ENCODE measurements at regions not wholly inside any gene's neighbourhood (a gene's known extent, or its start where the extent isn't known, plus 50 kb on each side); places are given as distances from the start of the nearest gene placed in this dataset.

GRCh38 chr13:86976521-86977324 lies 694.4 kb upstream of the SLITRK5 start:
- H3K9me1 ChIP-seq (replicated peaks; ENCODE audit: control insufficient read depth, extremely low read depth, insufficient read depth, low read length) = no peaks in the 10 kb centered on the region
- intact Hi-C loops (cut with micrococcal nuclease) = no loop called here
- TF ChIP-seq POLR2AphosphoS5 (IDR thresholded peaks at IDR 0.05; ENCODE audit: insufficient read depth, low read depth, low read length) = no peak
- TF ChIP-seq GATA2 (IDR thresholded peaks at IDR 0.05; ENCODE audit: insufficient read depth, insufficient read length, low read depth, low read length) = no peak
- TF ChIP-seq POLR2A (IDR thresholded peaks at IDR 0.05; ENCODE audit: low read depth, low read length) = no peak
- no peak for TF ChIP-seq JUN (IDR thresholded peaks at IDR 0.05; ENCODE audit: borderline replicate concordance, insufficient read depth, insufficient read length, low read depth)
- no peak for TF ChIP-seq MAX (IDR thresholded peaks at IDR 0.05; ENCODE audit: insufficient read depth, insufficient read length)
- no peak for TF ChIP-seq FOS (IDR thresholded peaks at IDR 0.05; ENCODE audit: borderline replicate concordance, insufficient read depth, low read length)
- TF ChIP-seq EZH2 (IDR thresholded peaks at IDR 0.05; ENCODE audit: borderline replicate concordance, low read depth, low read length, severe bottlenecking) = no peak
- no peak for TF ChIP-seq MYC (IDR thresholded peaks at IDR 0.05; ENCODE audit: low read depth, low read length)
- TF ChIP-seq, protein P1, sequence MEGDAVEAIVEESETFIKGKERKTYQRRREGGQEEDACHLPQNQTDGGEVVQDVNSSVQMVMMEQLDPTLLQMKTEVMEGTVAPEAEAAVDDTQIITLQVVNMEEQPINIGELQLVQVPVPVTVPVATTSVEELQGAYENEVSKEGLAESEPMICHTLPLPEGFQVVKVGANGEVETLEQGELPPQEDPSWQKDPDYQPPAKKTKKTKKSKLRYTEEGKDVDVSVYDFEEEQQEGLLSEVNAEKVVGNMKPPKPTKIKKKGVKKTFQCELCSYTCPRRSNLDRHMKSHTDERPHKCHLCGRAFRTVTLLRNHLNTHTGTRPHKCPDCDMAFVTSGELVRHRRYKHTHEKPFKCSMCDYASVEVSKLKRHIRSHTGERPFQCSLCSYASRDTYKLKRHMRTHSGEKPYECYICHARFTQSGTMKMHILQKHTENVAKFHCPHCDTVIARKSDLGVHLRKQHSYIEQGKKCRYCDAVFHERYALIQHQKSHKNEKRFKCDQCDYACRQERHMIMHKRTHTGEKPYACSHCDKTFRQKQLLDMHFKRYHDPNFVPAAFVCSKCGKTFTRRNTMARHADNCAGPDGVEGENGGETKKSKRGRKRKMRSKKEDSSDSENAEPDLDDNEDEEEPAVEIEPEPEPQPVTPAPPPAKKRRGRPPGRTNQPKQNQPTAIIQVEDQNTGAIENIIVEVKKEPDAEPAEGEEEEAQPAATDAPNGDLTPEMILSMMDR (IDR thresholded peaks at IDR 0.05; ENCODE audit: extremely low read depth in 1 of 2, insufficient read depth in 1 of 2, low read depth in 1 of 2, low read length in 2 of 2) = no peak
- DNase-seq (ENCODE audit: low read depth, low spot score) = no peak
- dilution Hi-C loops (cut with MboI; ENCODE audit: extremely low pct_ligation_motif_present, low sequenced_read_pairs) = no loop called here
- FAIRE-seq = no peak
- POLR2A ChIA-PET = no interaction called here
- no peak overlapping the region for H3K4me3 ChIP-seq (replicated peaks in 1 of 3; ENCODE audit: insufficient read depth in 1 of 3, low read depth in 1 of 3, low read length in 3 of 3)
- no peaks in the 10 kb centered on the region for H3K36me3 ChIP-seq (ENCODE audit: control insufficient read depth in 2 of 2, extremely low read depth in 1 of 2, insufficient read depth in 2 of 2, low read length in 2 of 2)
- H3K4me2 ChIP-seq (ENCODE audit: insufficient read depth, low read length) = no peak overlapping the region
- BruUV-seq (replicated peaks) = no TSS peak
- H3K79me2 ChIP-seq (ENCODE audit: control insufficient read depth, insufficient read depth, low read length) = no peaks in the 10 kb centered on the region
- H3K9me3 ChIP-seq (replicated peaks; ENCODE audit: control insufficient read depth, insufficient read depth, low read length) = no peaks in the 10 kb centered on the region
- H3K27me3 ChIP-seq (ENCODE audit: control insufficient read depth in 2 of 2, insufficient read depth in 2 of 2, low read length in 2 of 2) = no peaks in the 10 kb centered on the region
- CTCF ChIA-PET = no interaction called here
- H3K9ac ChIP-seq (replicated peaks; ENCODE audit: extremely low read depth, insufficient read depth, low read length) = no peak overlapping the region
- no peaks in the 10 kb centered on the region for H3K4me1 ChIP-seq (ENCODE audit: control insufficient read depth, extremely low read depth, insufficient read depth, low read length)
- no peaks in the 10 kb centered on the region for H4K20me1 ChIP-seq (replicated peaks; ENCODE audit: control insufficient read depth, extremely low read depth, insufficient read depth, low read length)
- no peak overlapping the region for H3K27ac ChIP-seq (ENCODE audit: insufficient read depth, low read depth, low read length)
- no peak overlapping the region for H2AFZ ChIP-seq (ENCODE audit: low read depth, low read length)
